Neural progenitor cell (in vitro differentiated cells): ENCODE measurements at regions not wholly inside any gene's neighbourhood (a gene's known extent, or its start where the extent isn't known, plus 50 kb on each side); places are given as distances from the start of the nearest gene placed in this dataset.

ENCODE experiments used
- CTCF ChIP-seq: fragments of 200-600 bp; sonication (generic); IDR thresholded peaks from 2 replicates; pipeline ENCODE4 v1.5.1; 2017; ENCODE audit warnings: antibody characterized with exemption, mild to moderate bottlenecking
- EZH2 ChIP-seq: fragments of 200-600 bp; sonication (generic); IDR thresholded peaks from 2 replicates; pipeline ENCODE4 v1.6.1; 2017; ENCODE audit warnings: antibody characterized with exemption, mild to moderate bottlenecking, moderate library complexity

GRCh38 chr11:38700111-38700510, 2102.1 kb upstream of the RAG2 start:
- no peak for TF ChIP-seq EZH2
- no peak for TF ChIP-seq CTCF
